GM21576 (cell line): ENCODE measurements at regions not wholly inside any gene's neighbourhood (a gene's known extent, or its start where the extent isn't known, plus 50 kb on each side); places are given as distances from the start of the nearest gene placed in this dataset.
"Not testable (repeated sequence)": the region's sequence is repeated elsewhere in the genome, so short reads cannot be mapped to it uniquely, and the experiment has no call there.

ENCODE experiments used
- ATAC-seq: cut with Tn5 transposase; IDR thresholded peaks from one replicate; pipeline ENCODE4 v1.9.1; 2021; ENCODE audit warnings: mild to moderate bottlenecking, moderate library complexity; ENCODE audit not compliant: unreplicated experiment

DNA sequence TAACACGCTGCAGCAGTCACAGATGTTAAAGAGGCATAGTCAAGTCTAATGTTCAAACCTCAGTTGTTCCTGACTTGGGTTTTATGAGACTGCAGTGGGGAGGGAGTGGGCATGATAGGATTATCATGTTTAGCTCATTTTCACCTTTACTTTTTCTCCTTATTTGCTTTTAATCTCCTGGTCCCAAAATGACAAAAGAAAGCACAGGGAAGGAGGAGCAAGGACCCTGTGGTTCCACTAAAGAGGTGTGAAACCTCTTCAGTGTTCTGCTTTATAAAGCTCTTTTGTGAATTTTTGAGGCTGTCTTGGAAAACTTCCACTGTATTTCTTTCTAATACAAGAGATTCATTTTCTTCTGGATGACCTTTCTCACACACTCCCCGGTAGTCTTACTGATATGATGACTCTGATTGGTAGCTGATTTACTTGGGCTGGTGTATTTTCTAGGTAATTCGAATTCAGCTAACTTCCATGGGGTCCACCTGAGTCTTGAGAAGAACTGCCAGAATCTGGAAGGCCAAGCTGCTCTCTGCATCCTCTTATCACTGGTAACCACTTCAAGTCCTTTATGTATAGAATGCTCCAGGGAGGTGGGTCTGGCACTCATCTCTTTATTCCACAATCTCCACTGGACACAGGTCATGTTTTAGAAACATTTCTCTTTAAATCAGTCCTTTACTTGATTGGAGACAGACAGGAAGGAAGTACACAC lies 1364.4 kb upstream of the CDH9 start:
- ATAC-seq: no peak

DNA sequence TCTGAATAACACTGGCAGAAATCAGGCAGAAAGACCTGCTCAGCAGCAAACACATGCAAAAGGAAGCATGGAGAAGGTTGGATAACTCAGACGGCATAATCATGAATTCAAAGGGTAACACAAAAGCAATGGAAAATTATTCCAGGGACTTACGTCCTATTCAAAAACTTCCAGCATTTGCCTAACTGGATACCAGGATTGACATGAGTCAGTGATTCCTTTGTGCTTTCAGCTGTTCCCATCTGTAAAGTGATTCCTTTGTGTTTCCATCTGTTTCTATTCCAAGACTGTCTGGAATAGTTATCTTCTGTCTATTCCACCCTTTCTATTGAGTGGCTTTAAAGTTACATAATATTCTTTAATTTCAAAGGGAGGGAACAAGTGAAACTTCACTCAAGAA lies 1361.7 kb upstream of the CDH9 start:
- no peak for ATAC-seq

DNA sequence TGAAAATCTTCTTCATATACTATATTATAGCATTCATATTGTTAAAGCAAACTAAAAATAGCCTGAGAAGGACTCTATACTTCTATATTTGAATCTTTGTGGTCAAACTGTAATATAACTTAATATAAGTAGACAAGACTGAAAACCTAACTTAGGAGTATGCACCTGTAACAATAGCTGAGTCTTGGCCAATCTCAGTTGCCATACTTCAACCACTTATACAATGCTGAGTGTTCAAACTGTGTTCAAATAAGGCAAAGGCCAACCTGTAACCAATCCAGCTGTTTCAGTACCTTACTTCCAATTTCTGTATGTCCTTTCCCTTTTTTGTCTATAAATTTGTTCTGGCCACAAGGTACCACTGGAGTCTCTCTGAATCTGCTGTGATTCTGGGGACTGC lies 1360.8 kb upstream of the CDH9 start:
- no peak for ATAC-seq

GRCh38 chr5:28398185-28398584 lies 1359.8 kb upstream of the CDH9 start:
- no peak for ATAC-seq

GRCh38 chr5:28397502-28397941 lies 1359.1 kb upstream of the CDH9 start:
- no peak for ATAC-seq

DNA sequence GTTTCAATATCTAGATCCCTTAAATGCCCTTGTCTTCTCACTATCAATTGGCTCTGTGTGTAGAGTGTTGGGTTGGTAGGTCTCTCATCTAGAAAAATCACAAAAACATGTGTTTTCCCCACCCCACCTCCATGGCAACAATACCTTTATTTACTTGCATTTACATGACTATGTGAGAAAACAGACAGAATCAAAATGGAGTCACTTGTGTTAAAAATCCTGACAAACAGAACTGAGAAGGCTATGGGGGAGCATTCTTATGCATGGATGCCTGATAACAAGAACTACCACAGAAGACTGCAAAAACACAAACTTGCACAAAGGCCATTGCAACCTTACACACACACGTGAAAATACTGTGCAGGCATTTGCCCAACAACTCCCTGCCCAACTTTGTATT lies 1352.9 kb upstream of the CDH9 start:
- no peak for ATAC-seq

- no peak for ATAC-seq
These were observed 1352.0 kb upstream of the CDH9 start for GRCh38 chr5:28390341-28390740.

DNA sequence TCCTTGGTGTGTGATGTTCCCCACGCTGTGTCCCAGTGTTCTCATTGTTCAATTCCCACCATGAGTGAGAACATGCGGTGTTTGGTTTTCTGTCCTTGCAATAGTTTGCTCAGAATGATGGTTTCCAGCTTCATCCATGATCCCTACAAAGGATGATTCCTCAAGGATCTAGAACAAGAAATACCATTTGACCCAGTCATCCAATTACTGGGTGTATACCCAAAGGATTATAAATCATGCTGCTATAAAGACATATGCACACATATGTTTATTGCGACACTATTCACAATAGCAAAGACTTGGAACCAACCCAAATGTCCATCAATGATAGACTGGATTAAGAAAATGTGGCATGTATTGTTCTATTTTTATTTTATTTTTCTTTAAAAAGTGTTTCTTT lies 1351.3 kb upstream of the CDH9 start:
- ATAC-seq: not testable (repeated sequence)

DNA sequence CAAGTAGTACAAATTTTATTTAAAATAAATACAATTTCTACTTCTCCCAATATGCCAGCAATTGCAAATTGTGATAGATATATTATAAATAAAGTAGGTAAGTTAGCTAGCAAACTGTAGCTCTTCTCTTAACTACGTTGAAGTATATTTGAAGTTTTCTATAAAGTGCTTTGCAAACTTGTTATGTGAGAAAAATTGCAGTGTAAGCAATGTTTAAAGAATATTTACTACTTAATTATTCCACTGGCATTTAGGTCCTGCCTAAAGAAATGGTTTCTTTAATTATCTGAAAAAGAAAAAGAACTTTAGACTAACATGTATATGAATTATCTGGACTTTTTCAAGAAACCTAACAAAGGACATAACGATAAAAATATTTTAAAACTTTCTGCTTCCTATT lies 1350.0 kb upstream of the CDH9 start:
- no peak for ATAC-seq

GRCh38 chr5:28386712-28387111 lies 1348.3 kb upstream of the CDH9 start:
- ATAC-seq: no peak

DNA sequence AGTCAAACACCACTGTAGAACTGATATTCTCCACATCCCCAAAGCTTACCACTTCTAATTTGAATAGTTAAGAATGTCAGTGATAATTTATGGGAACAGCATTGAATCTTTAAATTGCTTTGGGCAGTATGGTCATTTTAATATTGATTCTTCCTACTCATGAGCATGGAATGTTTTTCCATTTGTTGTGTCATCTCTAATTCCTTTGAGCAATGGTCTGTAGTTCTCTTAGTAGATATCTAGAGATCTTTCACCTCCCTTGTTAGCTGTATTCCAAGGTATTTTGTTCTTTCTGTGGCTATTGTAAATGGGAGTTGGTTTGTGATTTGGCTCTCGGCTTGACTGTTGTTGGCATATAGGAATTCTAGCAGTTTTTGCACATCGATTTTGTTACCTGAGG lies 1341.8 kb upstream of the CDH9 start:
- ATAC-seq: no peak

GRCh38 chr5:28374492-28374967 lies 1336.1 kb upstream of the CDH9 start:
- no peak for ATAC-seq

GRCh38 chr5:28370896-28371295 lies 1332.5 kb upstream of the CDH9 start:
- no peak for ATAC-seq

DNA sequence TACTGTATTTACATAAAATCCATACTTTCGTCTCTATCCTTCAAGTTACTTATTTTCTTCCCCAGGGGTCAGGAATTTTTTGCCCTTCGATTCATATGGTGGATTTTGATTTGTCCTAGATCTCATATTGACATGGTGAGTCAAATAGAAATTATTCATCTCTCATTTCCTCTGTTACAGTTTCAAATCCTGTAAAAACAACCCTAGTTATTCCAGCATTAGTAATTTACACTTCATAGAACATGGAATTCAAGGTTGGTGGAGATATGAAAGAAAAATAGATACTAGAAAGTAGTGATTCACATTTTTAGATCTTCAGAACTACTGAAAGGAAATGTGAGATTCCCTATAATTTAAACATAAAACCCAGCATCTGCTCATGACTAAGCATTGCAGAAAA lies 1331.0 kb upstream of the CDH9 start:
- no peak for ATAC-seq

DNA sequence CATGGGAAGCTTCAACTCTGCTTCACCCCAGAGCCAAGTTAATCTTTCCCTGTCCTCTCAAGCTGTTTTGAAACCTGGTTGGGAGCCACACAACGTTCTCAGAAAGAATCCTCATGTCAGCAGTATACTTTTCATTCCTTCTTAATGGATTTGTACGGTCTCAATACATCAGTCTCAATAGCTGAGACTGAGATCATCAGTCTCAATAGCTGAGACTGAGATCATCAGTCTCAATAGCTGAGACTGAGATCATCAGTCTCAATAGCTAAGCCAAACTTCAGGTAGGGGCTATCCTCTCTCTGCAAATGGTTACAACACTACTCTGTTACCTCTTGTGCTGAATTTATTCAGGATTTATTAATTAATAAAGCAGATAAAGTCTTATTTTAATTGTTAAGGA lies 1317.4 kb upstream of the CDH9 start:
- no peak for ATAC-seq

GRCh38 chr5:28346696-28347095 lies 1308.3 kb upstream of the CDH9 start:
- ATAC-seq: no peak

DNA sequence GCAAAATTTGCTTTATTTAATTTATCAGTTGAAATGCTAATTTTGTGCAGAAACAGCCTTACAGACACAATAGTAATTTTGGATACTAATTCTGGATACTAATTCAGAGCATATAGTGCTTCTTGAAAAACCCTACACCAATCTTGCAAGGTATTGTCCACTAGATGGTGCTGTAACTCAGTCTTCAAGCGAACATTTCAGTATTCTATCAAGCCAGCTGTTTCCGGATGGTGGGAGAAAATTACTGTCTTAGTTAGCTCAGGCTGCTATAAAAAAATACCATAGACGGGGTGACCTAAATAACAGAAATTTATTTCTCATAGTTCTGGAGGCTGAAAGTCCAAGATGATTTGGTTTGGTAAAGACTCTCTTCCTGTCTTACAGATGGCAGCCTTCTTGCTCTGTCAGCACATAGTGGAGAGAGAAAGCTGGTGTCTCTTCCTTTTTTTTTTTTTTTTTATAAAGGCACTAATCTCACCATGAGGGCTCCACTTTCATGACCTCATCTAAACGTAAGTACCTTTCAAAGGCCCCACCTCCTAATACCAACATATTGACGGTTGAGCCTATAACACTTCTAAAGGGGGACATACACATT lies 1306.5 kb upstream of the CDH9 start:
- peak; percentile 63 for ATAC-seq

DNA sequence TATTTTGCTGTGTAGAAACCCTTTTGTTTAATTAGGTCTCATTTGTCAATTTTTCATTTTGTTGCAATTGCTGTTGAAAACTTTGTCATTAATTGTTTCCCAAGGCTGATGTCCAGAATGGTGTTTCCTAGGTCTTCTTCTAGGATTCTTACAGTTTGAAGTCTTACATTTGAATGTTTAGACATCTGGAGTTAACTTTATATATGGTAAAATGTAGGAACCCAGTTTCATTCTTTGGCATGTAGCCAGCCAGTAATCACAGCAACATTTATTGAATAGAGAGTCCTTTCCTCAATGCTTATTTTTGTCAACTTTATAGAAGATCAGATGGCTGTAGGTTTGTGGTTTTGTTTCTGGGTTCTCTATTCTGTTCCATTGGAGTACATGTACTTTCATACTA lies 1290.8 kb upstream of the CDH9 start:
- no peak for ATAC-seq

DNA sequence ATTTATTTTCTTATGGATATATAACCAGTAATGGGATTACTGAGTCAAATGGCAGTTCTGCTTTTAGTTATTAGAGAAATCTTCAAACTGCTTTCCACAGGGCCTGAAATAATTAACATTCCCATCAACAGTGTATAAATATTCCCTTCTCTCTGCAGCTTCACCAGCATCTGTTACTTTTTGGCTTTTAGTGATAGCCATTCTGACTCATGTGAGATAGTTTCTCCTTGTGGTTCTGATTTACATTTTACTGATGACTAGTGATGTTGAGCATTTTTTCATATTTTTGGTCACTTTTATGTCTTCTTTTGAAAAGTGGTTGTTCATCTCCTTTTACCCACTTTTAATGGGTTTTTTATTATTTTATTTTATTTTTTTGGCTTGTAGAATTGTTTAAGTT lies 1290.3 kb upstream of the CDH9 start:
- no peak for ATAC-seq

GRCh38 chr5:28324174-28324573 lies 1285.8 kb upstream of the CDH9 start:
- no peak for ATAC-seq

GRCh38 chr5:28313953-28314352 lies 1275.6 kb upstream of the CDH9 start:
- ATAC-seq: no peak

DNA sequence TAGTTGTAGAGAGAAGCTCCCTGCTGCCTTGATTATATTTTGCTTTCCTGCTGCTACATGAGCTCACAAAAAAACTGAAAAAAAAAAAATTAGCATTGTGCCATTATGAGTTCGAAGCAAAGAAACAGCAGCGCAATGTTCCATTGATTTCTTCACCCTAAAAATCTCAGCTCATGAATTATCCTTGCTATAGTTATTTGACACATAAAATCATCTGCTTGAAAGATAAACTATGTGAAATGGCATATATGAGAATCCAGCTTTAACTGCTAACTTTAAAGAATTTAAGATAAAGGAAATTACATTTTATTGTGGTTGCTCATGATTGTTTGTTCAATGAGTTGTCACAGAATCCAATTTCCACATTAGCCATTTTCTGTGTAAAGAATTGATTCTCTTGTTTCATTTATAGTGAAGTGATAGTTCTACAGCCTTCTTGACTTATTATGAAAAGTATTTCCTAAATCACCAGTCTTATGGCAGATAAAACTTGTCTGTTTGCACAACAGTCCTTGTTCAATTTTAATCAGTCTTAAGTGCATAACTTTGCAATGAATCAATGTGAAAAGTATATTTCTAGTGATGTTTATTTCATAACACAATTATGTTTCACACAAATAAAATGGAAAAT lies 1275.0 kb upstream of the CDH9 start:
- no peak for ATAC-seq
